CD14-positive monocyte (primary cell): ENCODE measurements at regions not wholly inside any gene's neighbourhood (a gene's known extent, or its start where the extent isn't known, plus 50 kb on each side); places are given as distances from the start of the nearest gene placed in this dataset.

ENCODE experiments used
- DNase-seq, 3 donors: peaks; one replicate each; pipeline ENCODE4 v3.0.0-alpha.2; 2011 to 2022
- H2AFZ ChIP-seq: 2 replicates; pipeline ENCODE4 v1.6.0; 2012; ENCODE audit warnings: mild to moderate bottlenecking, low read depth, low read length, inconsistent platforms; ENCODE audit not compliant: insufficient read depth, poor library complexity, severe bottlenecking
- H3K27ac ChIP-seq, 2 donors: 1 replicate in 1 of 2; 2 replicates in 1 of 2; pipeline ENCODE4 v1.5.1; 2012 to 2013; ENCODE audit warnings: low read length in 2 of 2, control low read depth in 1 of 2, inconsistent platforms in 1 of 2, low read depth in 1 of 2, mild to moderate bottlenecking in 1 of 2
- H3K27me3 ChIP-seq, 2 donors: one replicate each; pipeline versions ENCODE4 v1.6.0 to v1.6.1; 2011 to 2013; ENCODE audit warnings: low read length in 2 of 2; ENCODE audit not compliant: control insufficient read depth in 2 of 2, insufficient read depth in 2 of 2
- H3K36me3 ChIP-seq, 2 donors: replicated peaks in 1 of 2; 1 replicate in 1 of 2; 2 replicates in 1 of 2; pipeline versions ENCODE4 v1.5.1 to v1.6.1; 2012 to 2013; ENCODE audit warnings: low read length in 2 of 2, control low read depth in 1 of 2, inconsistent platforms in 1 of 2, mild to moderate bottlenecking in 1 of 2; ENCODE audit not compliant: insufficient read depth in 2 of 2, control insufficient read depth in 1 of 2
- H3K4me1 ChIP-seq, 2 donors: 1 replicate in 1 of 2; 2 replicates in 1 of 2; pipeline versions ENCODE4 v1.5.1 to v1.6.1; 2012 to 2013; ENCODE audit warnings: low read length in 2 of 2, control low read depth in 1 of 2, inconsistent platforms in 1 of 2, mild to moderate bottlenecking in 1 of 2, moderate library complexity in 1 of 2; ENCODE audit not compliant: insufficient read depth in 2 of 2, control insufficient read depth in 1 of 2
- H3K4me2 ChIP-seq: replicated peaks from 2 replicates; pipeline ENCODE3; 2012; ENCODE audit warnings: low read length, moderate library complexity, mild to moderate bottlenecking; ENCODE audit not compliant: poor library complexity, severe bottlenecking; ENCODE audit errors: extremely low read depth
- H3K4me3 ChIP-seq, 3 experiments: fragments of 200-600 bp in 1 of 3; sonication (generic) in 1 of 3; replicated peaks in 1 of 3; 1 replicate in 2 of 3; 2 replicates in 1 of 3; pipeline ENCODE4 v1.5.1; 2011 to 2013; ENCODE audit warnings: low read length in 3 of 3, mild to moderate bottlenecking in 3 of 3, control low read depth in 2 of 3, low read depth in 2 of 3, inconsistent platforms in 1 of 3, moderate library complexity in 1 of 3
- H3K79me2 ChIP-seq: 2 replicates; pipeline ENCODE4 v1.6.0; 2012; ENCODE audit warnings: mild to moderate bottlenecking, control low read depth, inconsistent platforms, low read length, moderate library complexity; ENCODE audit not compliant: insufficient read depth
- H3K9ac ChIP-seq: 2 replicates; pipeline ENCODE4 v1.6.0; 2017; ENCODE audit warnings: low read length, mild to moderate bottlenecking; ENCODE audit not compliant: insufficient read depth, poor library complexity, severe bottlenecking
- H3K9me3 ChIP-seq, 2 donors: replicated peaks in 1 of 2; 1 replicate in 1 of 2; 2 replicates in 1 of 2; pipeline versions ENCODE4 v1.5.1 to v1.6.1; 2012 to 2013; ENCODE audit warnings: low read length in 2 of 2, control low read depth in 1 of 2; ENCODE audit not compliant: control insufficient read depth in 1 of 2, insufficient read depth in 1 of 2
- H4K20me1 ChIP-seq: 2 replicates; pipeline ENCODE4 v1.6.0; 2012; ENCODE audit warnings: mild to moderate bottlenecking, low read length, control low read depth, moderate library complexity; ENCODE audit not compliant: insufficient read depth
- H3K27ac Mint-ChIP-seq, 7 donors: one replicate each; pipeline ENCODE4 v1.8.0; 2020; ENCODE audit warnings: mild to moderate bottlenecking in 7 of 7, mixed read lengths in 7 of 7, moderate library complexity in 6 of 7, inconsistent platforms in 2 of 7
- H3K27me3 Mint-ChIP-seq, 3 donors: one replicate each; pipeline ENCODE4 v1.8.0; 2021 to 2022; ENCODE audit warnings: low read depth in 3 of 3, mild to moderate bottlenecking in 3 of 3, mixed read lengths in 3 of 3, moderate library complexity in 3 of 3, inconsistent platforms in 1 of 3
- H3K36me3 Mint-ChIP-seq, 2 donors: one replicate each; pipeline ENCODE4 v1.8.0; 2020; ENCODE audit warnings: mixed read lengths in 2 of 2, inconsistent platforms in 1 of 2, mild to moderate bottlenecking in 1 of 2
- H3K4me1 Mint-ChIP-seq: one replicate; pipeline ENCODE4 v1.8.0; 2020; ENCODE audit warnings: mild to moderate bottlenecking, mixed read lengths
- H3K4me3 Mint-ChIP-seq, 2 donors: one replicate each; pipeline ENCODE4 v1.8.0; 2020; ENCODE audit warnings: mild to moderate bottlenecking in 2 of 2, mixed read lengths in 2 of 2, moderate library complexity in 1 of 2
- H3K9me3 Mint-ChIP-seq, 7 donors: one replicate each; pipeline ENCODE4 v1.8.0; 2020 to 2022; ENCODE audit warnings: mixed read lengths in 7 of 7, mild to moderate bottlenecking in 6 of 7, moderate library complexity in 6 of 7, inconsistent platforms in 2 of 7
- WGBS: methylation state at CpG from one replicate; pipeline ENCODE4 v1.1.5; 2013; ENCODE audit warnings: missing lambda C conversion rate; ENCODE audit not compliant: insufficient coverage; 5-methylcytosine and 5-hydroxymethylcytosine counted together
- intact Hi-C, 2 donors: fragments of 100-400 bp; cut with micrococcal nuclease; formaldehyde crosslinking; loops; one replicate each; pipeline versions ENCODE4 v1.15.0 to v1.15.1; 2023
- TF ChIP-seq, protein P1 (sequence below): fragments of 200-600 bp; IDR thresholded peaks from one replicate; pipeline ENCODE4 v1.8.0; 2022; ENCODE audit warnings: antibody characterized with exemption, mild to moderate bottlenecking

DNA sequence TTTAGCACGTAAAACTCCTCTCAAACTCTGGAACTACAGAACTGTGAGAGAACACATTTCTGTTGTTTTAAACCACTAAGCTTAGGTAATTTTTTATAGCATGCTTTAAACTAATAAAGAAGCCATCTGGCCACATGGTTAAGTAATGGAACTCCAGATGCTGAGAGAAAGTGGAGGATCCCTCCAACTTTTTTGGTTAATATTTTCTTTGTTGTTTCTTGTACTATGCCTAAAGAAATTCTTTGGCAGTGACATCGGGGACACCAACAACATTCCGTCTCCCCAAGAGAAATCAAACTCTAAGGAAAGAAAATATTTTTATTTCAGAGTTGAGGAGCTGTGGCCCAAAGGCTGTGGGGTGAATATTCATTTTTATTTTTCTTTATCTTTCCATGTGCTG is 734.8 kb upstream of the CDH9 start:
- H3K27me3 ChIP-seq = no peaks in the 10 kb centered on the region
- TF ChIP-seq, protein P1, sequence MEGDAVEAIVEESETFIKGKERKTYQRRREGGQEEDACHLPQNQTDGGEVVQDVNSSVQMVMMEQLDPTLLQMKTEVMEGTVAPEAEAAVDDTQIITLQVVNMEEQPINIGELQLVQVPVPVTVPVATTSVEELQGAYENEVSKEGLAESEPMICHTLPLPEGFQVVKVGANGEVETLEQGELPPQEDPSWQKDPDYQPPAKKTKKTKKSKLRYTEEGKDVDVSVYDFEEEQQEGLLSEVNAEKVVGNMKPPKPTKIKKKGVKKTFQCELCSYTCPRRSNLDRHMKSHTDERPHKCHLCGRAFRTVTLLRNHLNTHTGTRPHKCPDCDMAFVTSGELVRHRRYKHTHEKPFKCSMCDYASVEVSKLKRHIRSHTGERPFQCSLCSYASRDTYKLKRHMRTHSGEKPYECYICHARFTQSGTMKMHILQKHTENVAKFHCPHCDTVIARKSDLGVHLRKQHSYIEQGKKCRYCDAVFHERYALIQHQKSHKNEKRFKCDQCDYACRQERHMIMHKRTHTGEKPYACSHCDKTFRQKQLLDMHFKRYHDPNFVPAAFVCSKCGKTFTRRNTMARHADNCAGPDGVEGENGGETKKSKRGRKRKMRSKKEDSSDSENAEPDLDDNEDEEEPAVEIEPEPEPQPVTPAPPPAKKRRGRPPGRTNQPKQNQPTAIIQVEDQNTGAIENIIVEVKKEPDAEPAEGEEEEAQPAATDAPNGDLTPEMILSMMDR = no peak
- no peak overlapping the region for H3K4me2 ChIP-seq
- H2AFZ ChIP-seq = no peak overlapping the region
- DNase-seq = no peak
- WGBS = no CpG with 5 or more reads among the region's 3 CpGs
- H3K9me3 Mint-ChIP-seq = peaks cover 0 to 6% (median 4%) of the 10 kb centered on the region in 7 donors
- no peak overlapping the region for H3K4me3 Mint-ChIP-seq
- no peaks in the 10 kb centered on the region for H3K36me3 Mint-ChIP-seq
- no peaks in the 10 kb centered on the region for H3K79me2 ChIP-seq
- H3K9me3 ChIP-seq = peaks cover 0 to 6% of the 10 kb centered on the region in 2 donors
- no peaks in the 10 kb centered on the region for H3K4me1 Mint-ChIP-seq
- no peaks in the 10 kb centered on the region for H3K27me3 Mint-ChIP-seq
- no peaks in the 10 kb centered on the region for H3K36me3 ChIP-seq
- intact Hi-C loops = no loop called here
- H4K20me1 ChIP-seq = no peaks in the 10 kb centered on the region
- H3K27ac Mint-ChIP-seq = no peak overlapping the region
- H3K4me3 ChIP-seq = no peak overlapping the region
- no peak overlapping the region for H3K27ac ChIP-seq
- no peaks in the 10 kb centered on the region for H3K4me1 ChIP-seq
- no peak overlapping the region for H3K9ac ChIP-seq

DNA sequence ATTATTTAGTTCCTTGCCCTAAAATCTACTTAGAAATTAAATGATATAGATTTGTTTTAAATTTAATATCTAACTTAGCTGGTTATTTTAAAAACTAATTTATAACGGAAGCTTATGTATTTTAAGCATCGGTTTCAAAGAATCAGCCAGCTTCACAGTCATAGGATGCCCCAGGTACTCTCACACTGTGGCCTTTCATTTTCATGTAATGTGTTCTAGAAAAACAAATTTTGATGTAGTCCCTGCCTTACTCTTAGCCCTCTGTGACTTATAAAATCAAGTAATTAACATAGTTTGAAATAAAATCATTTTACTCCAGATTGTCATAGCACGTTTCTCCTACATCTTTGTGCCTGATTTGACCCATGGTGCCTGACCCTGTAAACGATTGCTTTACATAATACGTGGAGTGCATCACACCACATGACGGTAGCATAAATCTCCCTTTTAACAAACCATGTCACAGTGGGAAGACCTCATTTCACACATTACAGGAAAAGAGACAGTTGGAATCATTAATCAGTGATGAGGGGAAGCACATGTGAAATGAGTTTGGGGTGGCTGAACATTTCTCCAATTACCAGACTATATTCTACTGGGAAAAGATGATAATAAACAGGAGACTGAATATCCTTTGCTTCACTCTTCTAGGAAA is 731.5 kb upstream of the CDH9 start:
- Histone ChIP-seq H2AFZ (no peak overlapping the region), H3K4me2 (no peak overlapping the region), H3K27ac (no peak overlapping the region), H3K27me3 (no peaks in the 10 kb centered on the region), H3K9ac (no peak overlapping the region), H3K79me2 (no peaks in the 10 kb centered on the region), H3K36me3 (no peaks in the 10 kb centered on the region), H3K9me3 (peaks cover 7 to 10% of the 10 kb centered on the region in 2 donors), H3K4me1 (no peaks in the 10 kb centered on the region), H3K4me3 (no peak overlapping the region), H4K20me1 (no peaks in the 10 kb centered on the region)
- 100% methylated on average over 1 of the region's 6 CpGs for WGBS
- intact Hi-C loops = no loop called here
- Mint-ChIP-seq H3K9me3 (peaks cover 0 to 17% (median 3%) of the 10 kb centered on the region in 7 donors), H3K36me3 (no peaks in the 10 kb centered on the region), H3K27ac (no peak overlapping the region), H3K4me3 (no peak overlapping the region), H3K27me3 (no peaks in the 10 kb centered on the region), H3K4me1 (no peaks in the 10 kb centered on the region)
- TF ChIP-seq, protein P1 = no peak
- no peak for DNase-seq
